NCI-H82 treated with DMSO at 0.1 percent for 48 hours (cell line): ENCODE measurements at regions not wholly inside any gene's neighbourhood (a gene's known extent, or its start where the extent isn't known, plus 50 kb on each side); places are given as distances from the start of the nearest gene placed in this dataset.

Experiments
- DNase-seq: peaks from one replicate; lab custom pipeline; 2025; ENCODE audit not compliant: unreplicated experiment; lab: John Stamatoyannopoulos, UW

DNA sequence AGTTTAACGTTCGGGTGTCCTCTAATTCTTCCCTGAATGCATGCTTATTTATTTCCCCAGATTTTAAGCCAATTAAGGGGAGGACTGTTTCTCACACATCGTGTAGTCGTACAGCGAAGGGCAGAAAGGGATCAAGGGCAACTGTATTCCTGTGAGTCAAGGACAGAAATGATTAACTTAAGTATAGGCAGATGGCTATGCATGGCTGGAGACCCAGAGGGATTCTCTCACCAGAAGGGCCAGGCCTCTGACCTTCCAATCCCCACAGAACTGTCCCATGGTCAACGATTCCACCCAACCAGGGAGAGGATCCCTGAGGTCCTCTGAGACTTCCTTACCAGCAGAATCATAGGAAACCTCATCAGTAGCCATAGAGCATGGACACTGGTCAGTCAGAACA, 161.8 kb upstream of the MAP1B start:
- no peak for DNase-seq

GRCh38 chr5:71946343-71947030, 160.8 kb upstream of the MAP1B start:
- no peak for DNase-seq

DNA sequence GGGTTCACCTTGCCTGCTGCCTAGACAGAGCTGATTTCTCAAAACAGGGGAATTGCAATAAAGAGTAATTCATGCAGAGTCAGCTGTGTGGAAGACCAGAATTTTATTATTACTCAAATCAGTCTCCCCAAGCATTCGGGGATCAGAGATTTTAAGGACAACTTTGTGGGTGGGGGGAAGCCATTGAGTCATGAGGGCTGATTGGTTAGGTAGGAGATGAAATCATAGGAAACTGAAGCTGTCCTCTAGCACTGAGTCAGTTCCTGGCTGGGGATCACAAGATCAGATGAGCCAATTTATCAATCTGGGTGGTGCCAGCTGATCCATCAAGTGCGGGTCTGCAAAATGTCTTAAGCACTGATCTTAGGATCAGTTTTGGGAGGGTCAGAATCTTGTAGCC, 159.1 kb upstream of the MAP1B start:
- DNase-seq: no peak

- DNase-seq: no peak
These were observed 157.5 kb upstream of the MAP1B start for GRCh38 chr5:71949772-71950171.

DNA sequence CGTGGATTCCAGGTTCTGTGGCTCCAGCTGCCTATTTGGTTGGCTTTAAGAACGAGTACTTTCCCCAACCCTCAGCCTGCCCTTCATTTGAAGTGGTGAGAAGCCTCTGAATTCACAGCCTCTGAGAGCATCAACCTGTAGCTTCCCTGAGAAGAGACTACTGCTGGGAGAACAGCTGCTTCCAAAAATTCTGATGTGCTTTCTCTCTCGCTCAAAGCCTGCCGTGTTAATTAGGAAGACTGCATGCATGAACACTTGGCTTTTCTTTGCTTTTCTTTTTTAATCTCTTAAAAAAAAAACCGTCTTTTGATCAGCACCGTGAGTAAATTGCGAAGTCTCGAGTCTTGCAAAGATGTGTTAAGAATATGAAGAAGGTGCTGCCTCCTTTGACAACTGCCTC, 153.4 kb upstream of the MAP1B start:
- no peak for DNase-seq

GRCh38 chr5:71954329-71954728, 152.9 kb upstream of the MAP1B start:
- no peak for DNase-seq

GRCh38 chr5:71955723-71956122, 151.6 kb upstream of the MAP1B start:
- DNase-seq: no peak

DNA sequence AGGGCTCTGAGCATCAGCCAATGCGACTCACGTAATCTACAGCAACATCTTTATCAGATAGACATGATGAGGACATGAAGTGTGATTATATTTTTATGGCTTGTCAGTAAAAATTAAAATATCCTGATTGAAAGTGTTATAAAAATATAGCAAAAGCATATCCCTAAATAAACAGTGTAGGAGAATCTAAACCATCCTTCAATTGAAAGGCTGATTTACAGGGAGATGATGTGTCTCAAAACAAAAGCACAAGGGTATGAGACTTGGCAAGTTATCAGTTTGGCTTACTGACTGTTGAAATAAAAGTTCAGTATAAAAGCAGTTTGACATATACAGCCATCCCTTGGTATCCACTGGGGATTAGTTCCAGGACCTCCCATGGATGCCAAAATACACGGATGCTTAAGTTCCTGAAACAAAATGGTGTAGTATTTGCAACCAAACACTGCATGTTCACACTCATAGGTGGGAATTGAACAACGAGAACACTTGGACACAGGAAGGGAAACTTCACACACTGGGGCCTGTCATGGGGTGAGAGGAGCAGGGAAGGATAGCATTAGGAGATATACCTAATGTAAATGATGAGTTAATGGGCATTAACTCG, 149.9 kb upstream of the MAP1B start:
- DNase-seq: no peak

DNA sequence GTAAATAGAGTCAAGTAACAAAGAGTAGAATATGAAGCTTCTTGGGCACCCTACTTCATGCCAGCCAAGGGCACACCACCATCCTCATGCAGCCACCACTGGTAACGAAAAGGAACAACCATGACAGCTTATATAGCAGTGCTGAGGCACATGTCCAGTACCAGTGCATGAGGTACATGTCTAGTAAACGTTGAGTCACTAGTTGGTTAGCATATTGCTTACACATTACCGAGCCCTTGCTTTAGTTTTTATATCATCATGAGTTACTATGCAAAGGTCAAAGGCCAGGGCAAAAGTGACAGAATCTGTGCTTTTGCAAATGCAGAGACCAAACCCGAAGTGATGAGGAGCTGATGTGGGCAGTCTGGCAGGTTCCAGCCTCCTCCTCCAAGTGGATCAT, 147.1 kb upstream of the MAP1B start:
- no peak for DNase-seq

- no peak for DNase-seq
These were observed 145.5 kb upstream of the MAP1B start for GRCh38 chr5:71961786-71962185.

DNA sequence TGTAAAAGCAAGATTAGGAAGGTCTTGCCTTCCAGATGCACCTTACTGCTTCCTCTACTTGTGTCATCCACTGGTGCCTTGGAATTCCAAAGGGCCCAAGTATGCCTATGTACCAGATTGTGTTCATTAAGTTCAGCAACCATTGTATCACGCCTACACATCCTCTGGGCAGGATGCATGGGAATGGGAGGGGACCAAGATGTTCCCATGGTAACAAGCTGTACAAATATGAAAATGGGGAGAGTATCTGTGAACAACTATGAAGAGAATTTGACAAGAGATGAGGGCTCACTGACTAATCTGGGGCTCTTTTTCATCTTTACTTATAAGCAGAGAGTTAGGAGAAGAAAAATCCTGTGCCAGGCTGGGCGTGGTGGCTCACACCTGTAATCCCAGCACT, 137.8 kb upstream of the MAP1B start:
- DNase-seq: no peak

DNA sequence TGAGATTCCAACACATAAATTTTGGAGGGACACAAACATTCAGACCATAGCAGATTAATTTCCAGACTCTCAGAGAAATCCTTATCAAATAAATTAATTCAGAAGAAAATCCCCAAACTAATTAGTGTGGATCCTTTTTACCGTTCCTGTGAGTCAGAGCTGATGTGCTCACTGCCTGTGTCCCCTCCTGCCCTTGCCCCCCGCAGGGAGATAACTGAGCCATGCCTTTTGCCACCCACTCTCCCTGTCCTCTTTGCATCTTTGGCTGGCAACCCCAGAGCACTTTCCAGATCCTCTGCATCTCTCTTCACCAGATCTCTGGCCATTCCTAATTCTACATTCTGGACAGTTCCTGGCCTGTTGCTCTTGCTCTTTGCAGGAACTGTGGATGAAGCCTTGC, 135.4 kb upstream of the MAP1B start:
- no peak for DNase-seq

GRCh38 chr5:71972777-71973473, 134.3 kb upstream of the MAP1B start:
- DNase-seq: no peak

GRCh38 chr5:71973563-71973962, 133.7 kb upstream of the MAP1B start:
- DNase-seq: no peak

GRCh38 chr5:71974165-71974564, 133.1 kb upstream of the MAP1B start:
- no peak for DNase-seq

DNA sequence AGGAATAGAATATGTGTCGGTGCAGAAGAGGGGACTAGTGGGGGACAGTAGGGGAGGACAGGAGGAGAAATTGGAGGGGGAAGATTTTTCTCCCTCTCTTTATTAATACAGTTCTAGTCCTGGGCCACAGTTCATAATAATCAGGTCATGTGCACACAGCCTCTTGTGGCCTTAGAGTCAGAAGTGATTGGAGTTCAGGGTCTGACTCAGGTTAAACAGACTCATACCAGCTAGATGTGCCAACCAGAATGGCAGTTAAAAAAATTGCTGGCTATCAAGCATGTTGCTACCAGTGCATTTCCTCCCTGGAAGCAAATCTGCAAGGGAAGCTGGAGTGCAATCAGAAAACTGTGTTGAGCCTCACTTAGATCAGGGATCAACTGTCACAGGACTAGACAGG, 132.7 kb upstream of the MAP1B start:
- no peak for DNase-seq

DNA sequence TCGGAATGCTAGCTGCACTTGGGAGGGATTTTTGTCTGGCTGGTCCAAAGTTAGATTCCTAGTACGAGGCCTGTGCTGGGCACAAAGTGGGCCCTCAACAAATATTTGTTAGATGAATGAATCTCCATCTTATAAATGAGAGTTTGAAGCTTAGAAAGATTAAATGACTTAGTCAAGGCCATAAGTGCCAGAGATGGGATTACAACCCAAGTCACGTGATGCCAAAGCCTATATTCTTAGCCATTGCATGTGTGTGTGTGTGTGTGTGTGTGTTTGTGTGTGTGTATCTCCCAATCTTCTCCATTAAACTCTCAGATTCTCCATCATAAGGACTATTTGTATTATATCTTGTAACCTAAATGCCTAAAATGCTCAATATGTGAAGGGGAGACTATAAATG, 130.8 kb upstream of the MAP1B start:
- DNase-seq: no peak

- no peak for DNase-seq
These were observed 130.0 kb upstream of the MAP1B start for GRCh38 chr5:71977311-71977710.

DNA sequence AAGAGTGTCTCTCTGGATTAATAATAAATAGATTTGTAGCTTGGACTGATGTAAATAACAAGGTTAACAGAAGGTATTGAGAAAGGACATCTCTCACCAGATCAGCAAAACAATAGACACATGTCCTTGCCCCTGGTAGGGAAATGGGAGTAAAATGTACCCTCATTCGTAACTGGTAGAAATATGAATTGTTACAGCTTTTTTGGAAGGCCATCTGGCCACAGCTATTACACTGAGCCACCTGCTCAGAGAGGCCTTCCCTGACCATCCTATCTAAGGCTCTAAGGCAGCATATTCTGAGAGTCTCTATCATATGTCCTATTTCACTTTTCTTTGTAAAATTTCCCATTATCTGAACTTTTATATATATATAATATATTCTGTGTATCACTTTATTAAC, 129.1 kb upstream of the MAP1B start:
- DNase-seq: no peak

DNA sequence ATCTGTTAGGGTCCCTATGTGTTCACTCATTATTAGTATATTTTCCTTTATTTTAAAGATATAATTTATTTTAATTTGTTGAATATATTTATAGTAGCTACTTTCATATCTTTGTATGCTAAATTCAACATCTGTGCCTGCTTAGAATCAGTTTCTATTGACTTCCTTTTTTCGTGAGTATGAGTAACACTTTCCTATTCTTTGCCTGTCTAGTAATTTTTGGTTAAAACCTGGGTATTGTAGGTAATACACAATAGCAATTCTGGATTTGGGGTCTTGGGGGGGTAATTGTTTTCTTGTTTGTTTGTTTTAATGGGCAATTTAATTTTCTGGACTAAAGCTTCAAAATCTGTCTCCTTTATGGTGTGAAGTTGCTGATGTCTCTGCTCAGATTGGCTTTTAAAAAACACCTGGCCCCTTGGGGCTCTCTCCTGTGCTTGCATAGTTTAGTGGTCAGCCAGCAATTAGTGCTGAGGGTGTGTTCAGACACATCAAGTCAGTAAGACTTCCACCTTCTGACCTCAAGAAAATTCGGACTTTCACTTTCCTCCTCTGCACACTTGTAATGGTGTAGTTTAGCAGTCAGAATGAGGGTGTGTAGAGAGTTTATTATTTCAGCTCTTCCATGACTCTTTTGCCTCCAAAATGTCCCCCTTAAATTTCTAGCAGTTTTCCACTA, 124.4 kb upstream of the MAP1B start:
- no peak for DNase-seq

- no peak for DNase-seq
These were observed 121.2 kb upstream of the MAP1B start for GRCh38 chr5:71986101-71986500.

DNA sequence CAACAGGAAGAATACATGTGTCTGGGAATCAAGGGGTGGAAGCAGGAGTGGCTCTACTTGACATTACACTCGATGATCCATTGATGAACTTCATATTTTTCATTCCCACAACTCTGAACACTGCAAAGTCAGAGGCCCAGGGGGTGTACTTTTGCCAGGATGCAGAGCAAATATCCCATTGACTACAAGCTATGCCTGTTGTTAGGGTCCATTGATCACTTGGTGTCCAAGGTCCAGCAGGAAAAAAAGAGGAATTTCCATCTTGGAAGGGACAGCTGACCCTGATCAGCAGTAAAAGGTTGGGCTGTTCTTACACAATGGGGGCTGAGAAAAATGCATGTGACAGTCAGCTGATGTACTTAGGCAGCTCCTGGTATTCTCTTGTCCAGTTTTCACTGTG, 118.5 kb upstream of the MAP1B start:
- no peak for DNase-seq
